GM18520 (cell line): ENCODE measurements at regions not wholly inside any gene's neighbourhood (a gene's known extent, or its start where the extent isn't known, plus 50 kb on each side); places are given as distances from the start of the nearest gene placed in this dataset.
A peak's percentile ranks its signal among the peaks of the same experiment; 100 is the strongest.
"Not testable (repeated sequence)": the region's sequence is repeated elsewhere in the genome, so short reads cannot be mapped to it uniquely, and the experiment has no call there.

Source experiments
- ATAC-seq: cut with Tn5 transposase; IDR thresholded peaks from one replicate; pipeline ENCODE4 v1.9.1; 2021; ENCODE audit not compliant: unreplicated experiment

- ATAC-seq, result no peak
Observed at GRCh38 chr3:110504401-110504800, 567.2 kb upstream of the NECTIN3 start.

- ATAC-seq, result no peak
Observed at GRCh38 chr3:110504901-110505300, 566.7 kb upstream of the NECTIN3 start.

GRCh38 chr3:110506890-110507289 lies 564.7 kb upstream of the NECTIN3 start:
- no peak for ATAC-seq

- ATAC-seq, result not testable (repeated sequence)
Observed at GRCh38 chr3:110507570-110507969, 564.0 kb upstream of the NECTIN3 start.

DNA sequence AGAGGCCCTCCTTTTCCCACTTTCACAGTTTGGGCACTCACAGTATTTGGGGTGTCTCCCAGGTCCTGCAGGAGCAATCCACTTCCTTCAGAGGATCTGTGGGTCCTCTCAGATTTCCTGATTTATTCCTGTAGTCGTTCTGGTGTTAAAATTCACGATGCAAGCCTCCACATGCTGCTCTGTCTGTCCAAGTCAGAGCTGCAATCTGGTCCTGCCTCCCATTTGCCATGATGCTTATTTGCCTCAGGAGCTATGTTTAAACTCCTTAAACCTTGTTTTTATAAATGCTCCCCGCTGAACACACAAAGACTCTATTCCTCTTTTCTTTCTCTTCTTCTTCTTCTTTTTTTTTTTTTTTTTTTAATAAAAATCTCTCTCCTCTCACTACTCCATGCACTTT lies 558.7 kb upstream of the NECTIN3 start:
- no peak for ATAC-seq

- no peak for ATAC-seq
Observed at GRCh38 chr3:110518031-110518430, 553.6 kb upstream of the NECTIN3 start.

DNA sequence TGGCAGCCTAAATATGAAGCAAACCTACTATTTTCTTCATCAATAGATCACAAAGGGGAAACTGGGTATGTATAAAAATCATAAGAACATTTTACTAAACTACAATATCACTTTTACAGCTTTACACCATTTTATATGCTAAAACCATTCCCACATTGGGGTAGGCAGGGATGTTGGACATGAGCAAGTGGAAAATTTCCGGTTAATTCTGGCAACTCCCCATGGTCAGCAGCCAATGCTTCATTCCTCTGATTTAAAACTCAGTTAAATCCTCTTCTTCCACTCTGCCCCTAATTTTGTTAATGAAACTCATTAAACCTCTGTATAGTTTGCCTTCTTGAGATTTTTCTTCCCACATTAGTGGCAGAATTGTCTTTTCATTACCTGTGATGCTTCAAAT lies 552.5 kb upstream of the NECTIN3 start:
- no peak for ATAC-seq

DNA sequence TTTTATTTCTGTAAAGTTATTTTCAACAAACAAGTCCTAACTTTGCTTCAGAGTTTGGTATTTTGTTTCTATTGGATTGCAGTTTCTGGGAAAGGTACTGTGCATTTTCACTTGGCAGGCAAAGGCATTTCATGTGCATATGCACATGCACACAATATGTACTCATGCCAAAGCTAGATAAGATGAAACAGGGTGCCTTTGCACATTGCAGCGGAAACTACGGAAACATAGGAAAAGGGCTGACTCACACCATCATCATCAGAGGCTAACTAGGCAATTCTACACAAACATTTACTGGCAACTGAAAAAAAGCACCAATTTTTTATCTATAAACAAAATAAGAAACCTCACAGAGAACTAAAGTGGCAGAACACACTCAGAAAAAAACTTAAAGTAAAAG lies 550.6 kb upstream of the NECTIN3 start:
- ATAC-seq, result no peak

DNA sequence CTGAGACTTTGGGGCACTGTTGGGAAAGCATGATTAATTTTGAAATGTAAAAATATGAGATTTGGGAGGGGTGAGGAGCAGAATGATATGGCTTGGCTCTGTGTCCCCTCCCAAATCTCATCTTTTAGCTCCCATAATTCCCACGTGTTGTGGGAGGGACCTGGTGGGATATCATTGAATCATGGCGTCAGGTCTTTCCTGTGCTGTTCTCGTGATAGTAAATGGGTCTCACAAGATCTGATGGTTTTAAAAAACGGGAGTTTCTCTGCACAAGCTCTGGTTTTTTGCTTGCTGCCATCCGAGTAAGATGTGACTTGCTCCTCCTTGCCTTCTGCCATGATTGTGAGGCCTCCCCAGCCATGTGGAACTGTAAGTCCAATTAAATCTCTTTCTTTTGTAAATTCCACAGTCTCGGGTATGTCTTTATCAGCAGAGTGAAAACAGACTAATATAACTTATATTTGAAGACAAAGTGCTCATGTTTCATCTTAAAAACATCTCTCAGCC lies 546.0 kb upstream of the NECTIN3 start:
- ATAC-seq, result not testable (repeated sequence)

GRCh38 chr3:110526777-110527727 lies 544.6 kb upstream of the NECTIN3 start:
- no peak for ATAC-seq

DNA sequence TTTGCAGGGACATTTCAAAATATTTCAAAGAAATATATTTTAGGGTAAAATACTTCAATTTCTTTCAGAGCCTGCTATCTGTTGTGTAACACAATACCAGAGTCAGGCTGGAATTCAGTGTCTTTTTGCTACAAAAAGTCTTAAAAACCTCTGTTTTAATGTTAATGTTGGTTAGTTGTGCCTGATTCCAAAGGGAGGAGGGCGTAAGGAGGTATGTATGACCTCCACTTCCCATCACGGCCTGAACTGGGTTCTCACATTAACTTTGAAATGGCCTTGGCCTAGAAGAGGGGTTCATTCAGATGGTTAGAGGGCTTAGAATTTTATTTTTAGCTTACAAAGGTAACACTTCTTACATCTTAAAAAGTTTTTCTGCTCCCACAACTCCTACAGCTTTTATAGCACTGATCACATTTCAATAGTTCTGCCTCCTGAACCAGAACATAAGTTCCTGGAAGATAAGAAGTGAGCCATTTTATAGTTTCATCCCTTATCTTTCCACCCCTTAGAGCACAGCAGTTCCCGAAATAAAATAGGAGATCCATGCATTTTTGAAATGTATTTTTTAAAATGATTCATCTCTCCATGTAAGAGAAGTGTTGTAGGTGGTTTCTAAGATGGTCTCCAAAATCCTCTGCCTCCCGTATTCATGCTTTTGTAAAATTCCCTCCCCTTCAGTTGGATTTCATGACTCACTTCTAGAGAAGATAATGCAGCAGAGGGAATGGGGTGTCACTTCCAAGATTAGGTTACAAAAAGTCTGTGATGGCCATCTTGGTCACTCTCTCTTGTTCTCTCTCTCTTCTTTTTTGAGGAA lies 543.1 kb upstream of the NECTIN3 start:
- ATAC-seq, result no peak

- ATAC-seq, result no peak
Observed at GRCh38 chr3:110530902-110531301, 540.7 kb upstream of the NECTIN3 start.

- no peak for ATAC-seq
Observed at GRCh38 chr3:110533089-110533488, 538.5 kb upstream of the NECTIN3 start.

DNA sequence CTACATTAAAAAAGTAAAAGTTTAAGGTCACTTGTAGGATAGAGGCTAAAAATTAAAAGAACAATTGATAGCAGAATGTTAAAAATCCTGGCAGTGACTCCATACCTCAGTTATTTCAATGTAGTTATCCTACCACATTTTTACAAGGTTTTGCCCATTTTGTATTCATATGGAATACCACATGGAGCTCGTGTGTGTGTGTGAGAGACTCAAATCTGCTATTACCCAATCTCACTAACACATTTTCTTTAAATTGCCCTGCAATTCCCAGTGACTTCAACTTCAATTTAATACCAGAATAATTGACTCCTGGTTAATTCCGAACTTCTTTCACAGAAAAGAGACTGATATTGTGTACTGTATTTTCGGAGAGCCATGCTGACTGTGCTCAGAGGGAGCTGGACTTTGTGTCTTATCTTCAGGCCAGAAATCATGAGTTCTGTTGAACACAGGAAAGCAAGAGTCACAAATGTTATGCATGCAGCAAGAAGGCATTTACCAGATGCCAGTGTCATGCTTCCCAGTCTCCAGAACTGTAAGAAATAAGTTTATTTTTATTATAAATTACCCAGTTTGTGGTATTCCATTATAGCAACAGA lies 529.0 kb upstream of the NECTIN3 start:
- ATAC-seq, result no peak

DNA sequence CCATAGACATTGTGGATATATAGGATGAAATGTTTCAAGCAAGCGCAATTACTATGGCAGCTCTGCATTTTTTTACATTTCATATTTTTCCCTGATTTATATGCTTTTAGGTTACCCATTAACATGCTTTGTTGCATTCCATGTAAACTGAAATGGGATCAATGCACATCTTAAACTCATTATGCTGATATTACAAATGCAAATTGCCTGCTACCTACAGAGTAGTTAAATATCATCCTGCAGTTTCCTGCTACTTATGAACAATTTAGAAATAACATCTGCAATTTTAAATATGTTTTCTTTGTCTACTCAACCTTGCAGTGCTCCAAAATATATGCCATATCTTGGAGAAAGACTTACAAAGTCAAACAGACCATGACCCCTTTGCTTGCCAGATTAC lies 526.9 kb upstream of the NECTIN3 start:
- ATAC-seq, result no peak

DNA sequence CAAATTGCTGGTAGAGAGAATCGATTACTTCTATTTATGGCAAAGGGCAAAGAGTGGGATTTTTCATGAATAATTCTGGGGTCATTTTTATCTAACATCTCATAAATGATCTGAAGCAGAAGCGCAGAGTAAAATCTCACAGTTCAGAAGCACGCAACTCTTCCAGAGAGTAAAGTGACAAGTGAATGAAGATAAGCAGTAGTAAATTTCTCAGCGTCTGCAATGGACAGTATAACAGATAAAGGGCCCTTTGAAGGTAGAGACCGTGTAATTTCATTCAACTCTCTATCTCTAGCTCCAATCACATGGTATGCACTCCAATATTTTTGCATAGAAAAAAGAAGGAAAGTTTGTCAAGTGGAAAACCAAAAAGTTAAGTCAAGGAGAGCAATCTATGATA lies 521.1 kb upstream of the NECTIN3 start:
- ATAC-seq, result no peak

GRCh38 chr3:110562621-110563020 lies 509.0 kb upstream of the NECTIN3 start:
- ATAC-seq, result no peak

DNA sequence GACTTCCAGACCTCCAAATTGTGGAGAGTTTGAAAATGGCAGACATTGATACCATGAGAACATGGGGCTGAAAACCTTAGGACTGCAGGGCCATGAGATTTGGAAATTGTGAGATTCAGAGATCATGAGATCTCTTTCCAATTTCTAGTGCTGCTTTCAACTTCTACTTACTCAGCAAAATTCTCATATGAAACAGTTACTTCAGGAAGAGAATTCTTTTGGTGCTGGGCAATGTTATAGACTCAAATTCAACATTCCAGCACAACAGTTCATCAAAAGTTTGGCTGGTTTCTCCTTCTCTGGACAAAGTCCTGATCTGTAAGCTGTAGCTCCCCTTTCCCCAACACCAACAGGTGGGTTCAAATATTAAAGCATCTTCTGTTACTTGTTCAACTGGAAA lies 506.9 kb upstream of the NECTIN3 start:
- no peak for ATAC-seq

GRCh38 chr3:110567029-110567428 lies 504.6 kb upstream of the NECTIN3 start:
- ATAC-seq, result no peak

DNA sequence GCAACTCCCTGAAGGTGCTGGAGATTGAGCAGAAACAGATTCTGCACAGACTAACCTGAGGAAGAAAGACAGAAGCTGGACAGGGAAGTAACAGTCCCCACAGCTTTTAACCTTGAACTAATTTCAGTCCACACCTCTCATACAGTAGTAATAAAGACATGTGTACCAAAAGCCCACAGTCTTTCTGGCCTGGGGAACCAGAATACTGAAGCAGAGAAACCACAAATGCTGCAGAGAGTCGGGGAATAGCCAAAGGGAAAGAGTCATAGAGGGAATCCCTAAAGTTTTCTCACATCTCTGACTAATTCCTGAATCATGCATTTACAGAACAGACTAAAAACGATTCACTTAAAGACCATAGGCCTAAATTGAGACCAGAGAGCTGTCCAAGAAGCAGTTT lies 503.4 kb upstream of the NECTIN3 start:
- peak; percentile 79 for ATAC-seq

GRCh38 chr3:110569073-110569472 lies 502.5 kb upstream of the NECTIN3 start:
- peak; percentile 70 for ATAC-seq
